ENCODE measurements at regions not wholly inside any gene's neighbourhood (a gene's known extent, or its start where the extent isn't known, plus 50 kb on each side); places are given as distances from the start of the nearest gene placed in this dataset.
A peak's percentile ranks its signal among the peaks of the same experiment; 100 is the strongest.
"Not testable (repeated sequence)": the region's sequence is repeated elsewhere in the genome, so short reads cannot be mapped to it uniquely, and the experiment has no call there.

DNA sequence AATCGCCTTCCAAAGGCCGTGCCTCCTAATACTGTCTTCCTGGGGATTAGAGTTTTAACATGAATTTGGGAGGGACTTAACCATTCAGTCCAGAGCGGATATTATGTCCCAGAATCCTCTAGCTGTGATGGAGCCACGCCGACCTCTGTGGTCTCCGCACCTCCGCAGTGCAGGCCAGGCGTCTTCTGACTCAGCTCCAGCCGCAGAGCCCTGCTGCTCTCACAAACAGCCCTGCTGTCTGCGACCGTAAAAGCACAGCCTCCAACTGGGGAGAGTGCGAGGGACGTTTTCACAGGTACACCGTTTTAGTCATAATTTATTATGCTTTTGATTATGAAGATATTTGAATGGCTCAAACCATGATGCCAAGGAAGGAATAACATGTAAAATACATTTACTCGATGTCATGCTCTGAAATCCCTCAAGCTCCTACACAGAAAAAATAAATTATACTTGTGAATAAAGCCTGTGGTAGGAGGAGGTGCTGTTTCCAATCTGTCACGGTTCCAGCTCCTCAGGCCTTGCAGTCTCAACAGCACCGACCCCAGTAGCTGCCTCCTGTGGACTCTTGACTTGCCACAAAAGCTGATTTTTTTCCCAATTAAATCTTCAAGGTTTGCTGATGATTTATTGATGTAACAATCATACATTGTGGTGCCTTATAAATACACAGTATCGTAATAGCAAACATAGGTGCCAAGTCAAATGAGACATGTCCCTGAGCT, 353.6 kb upstream of the FRG1 start:
- not testable (repeated sequence) for DNase-seq

DNA sequence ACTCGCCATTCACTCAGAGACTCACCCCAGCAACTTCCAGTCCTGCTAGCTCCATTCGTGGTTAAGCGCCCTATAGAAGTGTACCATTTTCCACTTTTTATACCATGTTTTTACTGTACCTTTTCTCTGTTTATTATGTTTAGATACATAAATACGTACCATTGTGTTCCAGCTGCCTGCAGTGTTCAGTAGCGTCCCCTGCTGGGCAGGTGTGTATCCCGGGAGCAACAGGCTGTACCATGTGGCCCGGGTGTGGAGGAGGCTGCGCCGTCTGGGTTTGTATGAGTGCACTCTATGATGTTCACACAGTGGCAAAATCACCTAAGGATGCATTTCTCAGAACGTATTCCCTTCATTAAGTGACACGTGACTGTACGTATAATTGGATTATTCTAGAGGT, 351.5 kb upstream of the FRG1 start:
- not testable (repeated sequence) for DNase-seq

DNA sequence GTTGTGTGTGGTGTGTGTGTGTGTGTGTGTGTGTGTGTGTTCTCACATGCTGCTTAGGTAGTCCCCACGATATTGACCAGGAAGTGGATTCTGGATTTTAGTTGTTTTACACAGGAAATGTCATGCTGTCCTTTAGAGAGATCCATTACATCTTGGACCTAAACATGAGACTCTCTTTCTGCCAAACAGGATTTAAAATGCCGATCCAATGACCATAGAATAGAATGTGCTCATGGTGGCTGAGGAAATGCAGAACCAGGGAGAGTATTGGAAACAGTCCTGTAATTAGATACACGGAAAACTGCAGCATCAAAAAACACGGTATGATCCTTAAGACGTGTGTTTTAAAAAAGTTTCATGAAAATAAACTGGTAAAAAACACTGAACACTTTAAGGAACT, 347.8 kb upstream of the FRG1 start:
- DNase-seq, result no peak

DNA sequence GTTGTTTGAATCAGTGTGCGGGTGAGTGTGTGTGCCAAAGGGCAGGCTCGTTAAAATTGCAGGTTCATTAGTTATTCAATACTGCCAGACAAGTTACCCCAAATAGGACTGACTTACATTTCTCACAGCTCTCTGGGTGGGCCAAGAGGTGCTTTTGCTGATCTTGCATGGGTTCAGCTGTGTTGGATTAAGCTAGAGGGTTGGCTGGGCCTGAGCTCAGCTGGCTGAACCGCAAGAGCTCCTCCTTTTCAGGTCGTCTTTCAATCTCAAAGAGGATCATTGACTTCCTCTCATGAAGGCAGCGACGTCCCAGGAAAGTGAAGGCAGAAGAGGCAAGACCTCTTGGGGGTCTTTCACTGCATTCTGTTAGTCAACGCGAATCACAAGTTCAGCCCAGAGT, 343.3 kb upstream of the FRG1 start:
- no peak for DNase-seq

DNA sequence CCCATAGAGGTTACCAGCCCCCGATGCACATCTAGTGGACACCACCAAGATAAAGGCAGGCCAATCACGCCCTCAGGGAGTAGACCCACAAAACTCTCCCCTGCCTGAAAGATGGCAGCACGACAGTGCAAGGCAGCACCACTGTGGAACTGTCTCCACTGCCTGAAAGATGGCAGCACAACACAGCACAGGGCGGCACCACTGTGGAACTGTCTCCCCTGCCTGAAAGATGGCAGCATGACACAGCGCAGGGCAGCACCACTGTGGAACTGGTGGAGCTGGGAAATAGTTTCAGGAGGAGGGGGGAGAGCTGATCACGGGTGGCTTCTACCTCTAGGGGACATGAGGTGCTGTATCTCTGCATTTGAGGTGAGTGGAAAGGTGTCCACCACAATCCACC, 340.4 kb upstream of the FRG1 start:
- DNase-seq, result peak in 1 of 51 donors; percentile 12

DNA sequence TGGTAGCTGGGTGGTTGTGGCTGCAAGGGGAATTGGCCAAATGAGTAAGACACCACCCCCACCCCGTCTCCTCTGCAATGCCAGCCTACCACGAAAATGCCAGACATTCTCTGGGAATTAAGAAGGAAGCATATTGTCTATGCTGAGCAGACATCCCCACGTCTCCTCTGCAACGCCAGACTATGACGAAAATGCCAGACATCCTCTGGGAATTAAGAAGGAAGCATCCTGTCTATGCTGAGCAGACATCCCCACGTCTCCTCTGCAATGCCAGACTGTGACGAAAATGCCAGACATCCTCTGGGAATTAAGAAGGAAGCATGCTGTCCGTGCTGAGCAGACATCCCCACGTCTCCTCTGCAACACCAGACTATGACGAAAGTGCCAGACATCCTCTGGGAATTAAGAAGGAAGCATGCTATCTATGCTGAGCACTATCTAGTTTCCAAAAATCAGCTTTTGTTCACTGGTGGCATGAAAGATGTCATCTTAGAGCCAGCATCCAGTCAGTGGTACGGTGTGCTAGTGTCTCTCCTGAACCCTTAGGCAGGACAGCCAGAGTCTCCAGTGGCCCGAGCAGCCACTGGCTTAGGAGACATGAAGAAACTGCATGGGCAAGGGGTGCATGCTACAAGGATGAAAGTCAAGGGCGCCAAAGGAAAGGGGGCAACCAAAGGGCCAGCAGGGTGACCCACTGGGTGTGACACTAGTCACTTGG, 339.8 kb upstream of the FRG1 start:
- no peak for DNase-seq

DNA sequence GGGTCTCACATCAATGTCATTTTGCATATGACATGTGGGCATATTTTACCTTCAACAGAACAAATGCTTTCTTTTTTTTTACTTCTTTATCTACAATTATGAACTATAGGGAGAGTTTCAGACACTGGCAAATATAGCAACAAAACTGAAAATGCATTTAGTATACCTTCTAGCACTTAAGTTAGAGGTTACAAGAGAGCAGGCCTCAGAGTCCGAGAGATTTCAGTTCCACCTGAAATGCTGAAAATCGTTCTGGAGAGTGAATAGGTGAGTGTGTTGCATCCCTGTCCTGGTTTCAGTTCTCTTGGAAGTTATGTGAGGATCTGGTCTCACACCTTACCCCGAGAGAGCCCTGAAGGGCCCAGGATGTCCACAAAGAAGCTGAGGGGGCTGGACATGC, 337.8 kb upstream of the FRG1 start:
- not testable (repeated sequence) for DNase-seq

DNA sequence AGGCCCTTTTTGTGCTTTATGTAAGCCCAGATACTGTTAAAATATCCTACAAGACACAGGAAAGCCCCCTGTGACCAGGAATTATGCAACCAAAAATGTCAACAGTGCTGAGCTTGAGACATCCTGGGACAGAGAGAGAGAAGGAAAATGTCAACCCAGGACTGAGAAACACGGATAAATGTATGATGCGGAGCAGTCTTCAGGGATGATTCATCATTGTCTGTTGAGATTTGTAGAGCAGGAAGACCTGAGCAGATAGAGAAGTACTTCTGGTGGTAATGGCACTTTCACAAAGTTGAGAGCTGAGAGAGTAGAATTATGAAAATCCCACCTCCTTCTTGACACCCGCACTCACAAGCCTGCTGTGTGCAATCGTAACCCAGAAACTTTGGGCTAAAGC, 330.1 kb upstream of the FRG1 start:
- not testable (repeated sequence) for DNase-seq

DNA sequence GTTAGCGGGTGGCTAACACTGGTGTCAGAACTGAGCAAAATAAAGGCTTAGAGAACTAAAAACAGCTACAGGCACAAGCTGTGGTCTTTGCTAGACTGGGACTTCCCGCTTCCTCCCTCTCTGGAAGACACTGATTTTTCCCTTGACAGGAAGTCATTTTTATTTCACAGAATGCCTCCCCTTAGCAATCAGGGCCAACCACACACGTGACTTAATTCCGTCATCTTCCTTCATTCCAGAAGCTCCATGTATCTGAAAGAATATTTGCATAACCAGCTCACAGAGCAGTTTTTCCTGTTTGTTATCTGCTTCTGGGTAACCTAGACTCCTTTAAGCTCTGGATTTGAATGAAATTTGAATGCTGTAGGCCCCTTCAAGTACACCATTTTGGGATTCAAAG, 327.5 kb upstream of the FRG1 start:
- DNase-seq, result no peak

DNA sequence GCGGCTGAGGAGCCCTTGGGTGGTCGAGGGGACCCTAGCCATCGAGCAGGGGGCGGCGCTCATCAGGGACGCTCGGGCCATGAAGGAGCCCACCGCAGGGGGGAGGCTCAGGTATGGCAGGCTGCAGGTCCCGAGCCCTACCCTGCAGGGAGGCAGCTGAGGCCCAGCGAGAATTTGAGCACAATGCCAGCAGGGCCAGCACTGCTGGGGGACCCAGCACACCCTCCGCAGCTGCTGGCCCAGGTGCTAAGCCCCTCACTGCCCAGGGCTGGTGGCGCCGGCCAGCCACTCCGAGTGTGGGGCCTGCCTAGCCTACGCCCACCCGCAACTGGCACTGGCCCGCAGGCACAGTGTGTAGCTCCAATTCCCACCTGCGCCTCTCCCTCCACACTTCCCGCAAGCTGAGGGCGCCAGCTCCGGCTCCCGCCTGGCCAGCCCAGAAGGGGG, 325.4 kb upstream of the FRG1 start:
- no peak for DNase-seq

DNA sequence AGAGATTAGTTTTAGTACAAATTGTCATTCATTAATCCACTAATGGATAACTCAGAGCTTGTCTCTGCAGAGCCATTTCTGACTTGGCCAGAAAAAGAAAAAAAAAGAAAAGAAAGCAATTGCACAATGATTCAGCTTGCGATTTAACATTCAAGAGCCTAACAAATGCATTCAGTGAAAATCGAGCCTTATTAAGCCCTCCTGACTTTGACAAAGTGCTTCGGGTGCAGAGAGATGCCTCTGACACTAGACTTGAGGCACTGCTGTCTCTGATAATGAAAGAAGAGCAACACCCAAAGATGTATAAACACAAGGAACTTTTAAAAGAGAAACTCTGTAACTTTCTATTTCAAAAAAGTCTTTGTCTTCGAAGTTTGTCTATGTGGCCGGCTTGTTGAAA, 322.9 kb upstream of the FRG1 start:
- not testable (repeated sequence) for DNase-seq

DNA sequence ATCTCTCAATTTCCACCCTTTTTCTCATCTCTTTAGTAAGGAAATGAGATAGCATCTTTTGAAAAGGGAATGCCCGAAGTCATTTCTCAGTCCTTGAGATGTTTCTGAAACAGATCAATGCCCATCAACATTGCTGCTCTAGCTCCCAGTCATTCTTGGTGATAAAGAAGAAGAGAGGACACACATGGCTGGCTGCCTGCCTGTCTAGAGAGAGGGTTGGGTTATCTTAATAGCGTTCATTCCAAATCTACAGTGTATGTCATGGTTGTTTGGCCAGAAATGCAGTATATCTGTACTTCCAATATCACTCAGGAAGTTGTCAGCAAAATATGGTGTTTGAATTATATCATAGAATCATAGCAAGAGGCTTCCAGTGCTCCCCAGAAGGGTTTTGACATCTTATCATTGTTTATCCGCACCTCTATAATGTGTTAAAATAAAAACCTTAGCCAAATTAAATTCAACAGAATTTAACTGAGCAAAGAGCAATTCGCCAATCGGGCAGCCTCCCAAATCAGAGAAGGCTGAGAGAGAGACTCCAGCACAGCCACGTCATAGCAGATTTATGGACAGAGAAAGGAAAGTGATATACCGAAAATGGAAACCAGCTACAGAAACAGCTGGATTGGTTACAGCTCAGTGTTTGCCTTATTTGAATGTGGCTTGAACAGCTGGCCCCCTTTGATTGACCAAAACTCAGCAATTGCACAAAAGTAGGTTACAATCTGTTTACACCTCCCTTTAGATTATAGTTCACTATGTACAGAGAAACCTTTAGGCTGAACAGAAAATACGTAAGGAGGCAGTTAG, 321.0 kb upstream of the FRG1 start:
- not testable (repeated sequence) for DNase-seq

DNA sequence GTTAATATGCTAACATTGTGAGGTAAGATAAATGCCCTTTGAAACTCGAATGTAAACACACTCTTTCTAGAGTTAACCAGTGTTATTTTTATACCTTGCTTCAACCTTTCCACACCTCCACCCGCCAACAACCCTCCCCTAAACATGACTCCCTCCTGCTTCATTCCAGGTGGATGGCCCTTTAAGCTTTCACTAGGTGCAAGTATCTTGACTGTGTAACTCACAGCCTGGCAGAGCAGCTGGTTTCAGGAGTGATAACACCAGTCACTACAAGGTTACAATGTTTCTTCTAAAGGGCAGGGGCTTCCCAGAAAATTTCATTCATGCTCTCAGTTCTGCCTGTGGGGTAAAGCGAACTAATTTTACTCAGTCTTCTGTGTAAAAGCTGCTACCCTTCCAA, 318.1 kb upstream of the FRG1 start:
- DNase-seq, result not testable (repeated sequence)

DNA sequence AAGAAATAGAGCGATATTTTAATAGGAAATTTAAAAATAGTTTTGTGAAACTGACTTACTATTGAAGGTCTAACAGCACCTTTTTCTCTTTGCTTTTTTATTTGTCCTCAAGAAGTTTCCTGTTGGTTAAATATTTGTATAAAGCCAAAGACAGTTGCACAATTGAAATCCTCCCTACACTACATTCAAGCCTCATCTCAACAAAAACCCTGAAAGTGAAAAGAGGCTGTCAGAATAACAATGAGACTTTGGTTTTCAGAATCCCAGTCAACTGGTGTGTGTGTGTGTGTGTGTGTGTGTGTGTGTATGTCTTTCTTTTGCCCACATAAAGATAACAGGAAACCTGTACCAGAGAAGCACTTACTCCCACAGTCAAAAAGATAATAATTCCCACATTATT, 313.6 kb upstream of the FRG1 start:
- not testable (repeated sequence) for DNase-seq

DNA sequence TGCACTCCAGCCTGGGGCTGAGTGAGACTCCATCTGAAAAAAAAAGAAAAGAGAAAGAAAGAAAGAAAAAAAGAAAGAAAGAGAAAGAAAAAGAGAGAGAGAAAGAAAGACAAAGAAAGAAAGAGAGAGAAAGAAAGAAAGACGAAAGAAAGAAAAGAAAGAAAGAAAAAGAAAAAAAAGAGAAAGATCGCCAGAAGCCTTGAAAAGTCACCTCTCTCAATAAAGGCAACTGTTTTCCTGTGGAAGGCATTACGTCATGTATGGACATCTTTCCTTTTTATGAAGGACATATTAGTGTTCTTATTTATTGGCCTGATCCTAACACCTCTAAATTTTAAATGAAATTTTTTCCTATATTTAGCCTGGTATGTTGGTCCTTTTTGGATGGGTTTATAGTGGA, 310.9 kb upstream of the FRG1 start:
- DNase-seq, result not testable (repeated sequence)

DNA sequence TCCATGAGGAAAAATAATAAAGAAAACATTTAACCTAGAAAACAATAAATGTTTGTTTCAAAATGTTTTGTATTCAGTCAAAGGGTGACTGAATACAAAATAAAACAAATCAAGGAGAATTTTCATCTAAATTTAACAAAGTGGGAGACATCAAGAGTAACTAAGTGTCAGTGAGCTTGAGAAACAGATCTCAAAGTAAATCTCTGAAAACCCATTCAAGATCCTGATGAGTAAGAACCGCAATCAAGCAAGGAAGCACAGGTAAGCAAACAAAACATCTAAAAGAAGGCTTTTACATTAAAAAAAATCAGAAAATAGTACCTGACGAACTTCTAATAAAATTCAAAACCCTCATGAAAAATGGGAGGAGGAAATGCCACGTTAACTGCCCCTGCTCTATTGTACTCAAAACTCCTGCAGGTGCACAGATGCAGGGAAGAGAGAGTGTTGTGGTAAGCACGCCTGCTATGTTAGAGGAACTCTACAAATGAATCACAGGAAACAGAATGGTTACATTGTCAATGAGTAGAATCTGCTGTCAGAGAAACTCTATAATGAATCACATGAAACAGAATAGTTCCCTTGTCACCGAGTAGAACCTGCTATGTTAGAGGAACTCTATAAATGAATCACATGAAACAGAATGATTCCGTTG, 309.6 kb upstream of the FRG1 start:
- not testable (repeated sequence) for DNase-seq

DNA sequence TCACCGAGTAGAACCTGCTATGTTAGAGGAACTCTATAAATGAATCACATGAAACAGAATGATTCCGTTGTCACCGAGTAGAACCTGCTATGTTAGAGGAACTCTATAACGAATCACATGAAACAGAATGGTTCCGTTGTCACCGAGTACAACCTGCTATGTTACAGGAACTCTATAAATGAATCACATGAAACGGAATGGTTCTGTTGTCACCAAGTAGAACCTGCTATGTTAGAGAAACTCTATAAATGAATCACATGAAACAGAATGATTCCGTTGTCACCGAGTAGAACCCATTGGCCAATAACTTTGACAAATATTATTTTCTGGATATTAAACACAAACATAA, 309.1 kb upstream of the FRG1 start:
- DNase-seq, result not testable (repeated sequence)

DNA sequence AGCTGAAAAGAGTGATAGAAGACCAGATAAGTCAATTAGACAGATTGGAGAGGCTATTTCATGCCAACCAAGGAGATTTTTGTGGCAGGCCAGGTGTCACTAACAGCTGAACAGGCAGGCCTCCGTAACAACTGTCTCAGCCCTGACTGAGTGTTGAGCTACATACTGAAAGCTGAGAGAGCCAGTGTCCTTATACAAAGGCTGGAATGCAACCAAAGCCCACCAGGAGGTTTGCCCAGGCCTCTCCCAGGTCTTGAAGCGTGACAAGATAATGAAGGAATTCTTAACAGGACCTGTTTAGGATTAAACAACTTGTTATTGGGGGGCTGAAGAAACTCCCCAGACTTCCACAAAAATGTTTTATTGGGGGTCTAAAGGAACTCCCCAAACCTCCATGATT, 290.2 kb upstream of the FRG1 start:
- not testable (repeated sequence) for DNase-seq

DNA sequence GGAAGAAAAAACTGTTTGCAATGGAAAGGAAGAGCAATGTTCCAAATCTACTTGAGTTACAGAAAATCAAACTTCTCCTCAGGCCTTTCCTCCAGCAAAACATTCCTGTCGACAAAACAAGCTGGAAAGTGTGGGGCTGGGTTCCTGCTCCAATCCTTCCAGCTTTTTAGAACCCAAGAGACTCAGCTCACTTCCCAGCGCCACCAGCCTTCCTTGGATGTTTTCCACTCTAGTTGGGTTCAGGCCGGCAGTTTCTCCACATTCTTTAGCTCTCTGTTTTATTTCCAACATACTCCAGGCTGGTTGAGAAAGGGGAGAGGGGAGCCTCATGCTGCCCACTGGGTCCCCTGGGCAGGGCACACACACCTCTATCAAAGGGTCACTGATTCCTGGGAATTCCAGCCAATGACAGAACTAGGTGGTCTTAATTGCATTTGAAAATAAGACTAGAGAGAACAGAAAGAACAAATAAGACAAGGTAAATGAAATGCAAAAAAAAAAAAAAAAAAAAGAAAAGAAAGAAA, 287.5 kb upstream of the FRG1 start:
- not testable (repeated sequence) for DNase-seq

DNA sequence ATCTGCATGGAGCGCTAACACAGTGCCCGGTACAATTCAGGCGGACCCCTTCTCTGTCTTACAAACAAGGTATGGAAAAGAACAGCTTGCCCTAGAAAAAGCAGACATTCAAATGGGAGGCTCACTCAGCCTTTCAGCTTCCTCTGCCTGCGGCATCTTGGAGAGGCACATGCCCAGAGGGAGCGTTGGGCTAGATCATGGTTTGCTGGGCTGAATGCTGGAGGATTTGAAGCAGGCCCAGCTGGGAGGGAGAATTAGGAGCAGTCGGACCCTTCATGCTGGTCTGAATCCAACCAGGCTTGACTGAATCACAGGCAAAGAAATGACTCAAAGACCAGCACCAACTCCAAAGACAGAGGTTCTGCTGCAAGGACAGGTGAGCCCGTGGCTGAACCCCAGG, 286.7 kb upstream of the FRG1 start:
- not testable (repeated sequence) for DNase-seq

DNA sequence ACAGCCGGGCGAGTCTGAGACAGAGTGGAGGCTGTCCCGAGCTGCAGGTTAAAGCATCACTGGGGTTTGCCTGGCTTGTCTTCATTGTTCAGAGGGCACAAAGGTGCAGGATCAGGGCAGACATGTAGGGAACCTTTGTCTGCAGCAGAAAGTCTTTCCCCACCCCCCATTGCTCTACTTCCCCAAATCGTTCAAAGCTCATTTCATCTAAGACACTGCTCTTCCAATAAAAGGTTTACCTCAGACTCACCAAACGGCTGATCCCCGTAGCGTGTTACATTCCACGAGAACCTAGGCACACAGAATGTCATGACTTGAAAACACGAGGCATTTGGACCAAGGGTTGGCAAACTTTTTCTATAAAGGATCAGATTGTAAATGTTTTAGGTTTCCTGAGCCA, 286.3 kb upstream of the FRG1 start:
- DNase-seq, result not testable (repeated sequence)

DNA sequence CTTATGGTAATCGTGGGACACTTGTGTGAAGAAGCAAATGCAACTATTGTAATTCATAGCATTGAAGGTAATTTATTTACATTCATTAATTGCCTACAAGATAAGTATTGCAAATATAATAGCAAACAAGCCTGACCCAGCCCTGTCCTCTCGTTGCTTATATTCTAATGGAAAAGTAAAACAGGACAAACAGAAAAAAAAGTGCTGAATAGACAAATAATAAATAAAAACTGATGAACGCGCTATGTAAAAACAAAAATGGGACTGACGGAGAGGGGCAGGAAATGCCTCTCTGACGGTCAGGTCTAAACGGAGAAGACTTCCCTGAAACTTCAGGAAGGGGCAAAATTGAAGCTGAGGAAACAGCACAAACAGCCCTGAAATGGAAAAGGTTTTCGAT, 284.9 kb upstream of the FRG1 start:
- not testable (repeated sequence) for DNase-seq

Measured in hypothalamus (tissue), 51 donors.